Left lobe of liver (tissue), 2 donors: ENCODE measurements at regions not wholly inside any gene's neighbourhood (a gene's known extent, or its start where the extent isn't known, plus 50 kb on each side); places are given as distances from the start of the nearest gene placed in this dataset.

Experiments used
- ATAC-seq: fragments of 200-7000 bp; cut with Tn5 transposase; one replicate; pipeline ENCODE4 v1.9.1; 2020; ENCODE audit warnings: mild to moderate bottlenecking, moderate library complexity
- DNase-seq: peaks from one replicate; pipeline ENCODE4 v3.0.0-alpha.2; 2020; ENCODE audit warnings: low spot score
- donor health status: DM: no; HTN: no; CAD: no; lungs with moderate emphysema.
- donor health status: DM: no; HTN: yes; CAD: no.

DNA sequence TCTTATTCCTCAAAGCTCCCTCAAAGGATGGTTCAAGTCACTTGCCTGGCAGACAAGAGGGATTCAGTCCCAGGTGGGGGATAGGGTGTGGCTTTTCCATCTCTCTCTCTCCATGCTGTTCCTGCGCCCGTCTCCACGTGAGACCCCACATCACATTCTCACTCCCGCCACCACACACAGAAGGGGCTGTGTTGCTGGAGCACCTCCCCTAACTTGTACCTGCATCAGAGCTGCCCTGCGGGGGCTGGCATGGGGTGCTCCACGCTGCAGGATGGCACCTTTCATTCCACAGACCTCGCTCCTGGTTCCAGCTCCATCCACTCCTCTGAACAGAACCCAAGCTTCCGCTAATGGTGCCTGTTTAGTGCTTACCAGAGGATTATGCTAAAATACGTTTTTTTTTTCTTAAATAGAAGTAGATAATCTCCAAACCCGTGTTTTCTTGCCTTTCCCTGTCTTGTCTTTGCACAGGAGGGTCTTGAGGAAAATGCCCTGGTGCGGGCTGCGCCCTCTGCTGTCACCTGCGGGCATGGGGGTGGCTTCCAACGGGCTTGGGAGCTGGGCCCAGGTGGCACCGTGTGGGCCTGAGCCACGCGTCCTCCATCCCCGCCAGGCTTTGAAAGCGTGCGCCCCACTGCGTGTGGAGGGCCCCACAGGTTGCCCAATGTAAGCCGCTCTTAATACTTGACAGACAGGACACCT, 985.6 kb downstream of the BRD1 start:
- ATAC-seq (no peak), DNase-seq (no peak)

DNA sequence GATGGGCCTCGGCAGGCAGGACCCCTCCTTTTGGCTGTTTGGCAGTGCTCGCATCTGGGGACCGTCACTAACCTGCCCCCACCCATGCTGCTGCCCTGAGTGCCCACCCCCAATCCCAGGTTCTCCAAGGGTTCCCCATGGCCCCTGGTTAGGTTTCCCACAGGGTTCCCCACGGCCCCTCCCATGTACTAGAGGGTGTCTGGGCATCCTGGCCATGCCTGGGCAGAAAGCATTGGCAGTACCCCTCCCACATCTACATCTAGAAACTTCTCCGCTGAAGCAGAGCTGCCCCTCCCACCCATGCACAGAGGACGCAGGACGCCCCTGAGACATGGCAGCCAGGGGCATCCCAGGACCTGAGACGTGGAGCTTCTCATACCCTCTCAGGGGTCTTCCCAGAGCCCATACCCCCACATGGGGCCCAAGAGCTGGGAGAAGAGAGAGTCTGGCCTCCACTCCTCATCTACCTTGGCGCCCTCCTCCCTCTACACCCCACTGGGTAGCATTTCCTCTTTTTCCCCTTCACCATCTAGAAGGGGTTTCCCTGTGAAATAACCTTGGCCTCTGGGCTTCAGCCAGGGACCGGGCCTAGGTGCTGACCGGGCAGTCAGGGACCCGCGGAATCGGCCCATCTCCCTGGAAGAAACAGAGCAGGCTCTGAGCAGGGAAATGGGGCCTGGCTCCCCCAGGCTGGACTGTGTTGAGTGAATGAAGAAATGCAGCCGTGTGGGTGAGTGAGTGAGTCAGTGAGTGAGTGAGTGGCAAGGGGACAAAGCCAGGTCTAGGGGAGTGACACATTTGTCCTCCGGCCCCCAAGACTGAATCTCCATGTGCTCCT, 987.3 kb downstream of the BRD1 start:
- DNase-seq (no peak), ATAC-seq (no peak)

DNA sequence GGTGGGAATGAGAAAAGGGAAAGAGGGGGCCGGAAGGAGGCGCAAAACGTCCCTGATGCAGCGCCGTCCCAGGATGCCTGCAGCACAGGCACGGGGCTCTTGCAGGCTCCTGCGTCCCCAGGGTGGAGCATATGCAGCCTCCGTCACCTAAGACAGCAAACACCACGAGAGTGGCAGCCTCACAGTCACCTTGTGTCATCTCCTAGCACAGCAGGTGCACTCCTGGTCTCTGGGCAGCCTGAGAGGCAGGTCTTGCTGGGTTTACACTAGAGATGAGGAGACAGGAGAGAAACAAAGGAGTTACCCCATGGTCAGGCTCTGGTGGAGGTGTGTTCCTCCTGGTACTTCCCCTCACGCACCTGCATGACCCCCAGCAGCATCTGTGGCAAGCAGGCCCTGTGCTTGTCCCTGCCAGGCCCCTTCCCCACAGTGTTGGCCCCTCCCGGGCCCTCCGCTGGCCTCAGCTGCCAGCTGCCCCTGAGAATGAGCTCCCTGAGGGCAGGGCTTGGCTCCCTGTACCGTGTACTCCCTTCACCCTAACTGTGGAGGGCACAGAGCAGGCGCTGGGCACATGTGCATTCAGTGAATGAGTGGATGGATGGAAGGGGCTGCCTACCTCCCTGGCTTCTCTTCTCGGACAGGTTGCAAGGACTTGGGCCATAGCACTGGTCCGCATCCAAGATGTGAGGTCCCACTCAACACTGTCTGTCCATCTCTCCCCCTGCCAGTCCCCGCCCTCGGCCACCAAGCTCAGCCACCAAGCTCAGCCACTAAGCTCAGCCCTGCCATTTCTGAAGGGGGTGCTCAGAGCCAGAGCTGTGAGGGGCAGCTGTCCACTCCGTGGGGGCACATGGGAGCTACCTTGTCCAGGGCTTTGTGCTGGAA, 988.6 kb downstream of the BRD1 start:
- no peak for DNase-seq

DNA sequence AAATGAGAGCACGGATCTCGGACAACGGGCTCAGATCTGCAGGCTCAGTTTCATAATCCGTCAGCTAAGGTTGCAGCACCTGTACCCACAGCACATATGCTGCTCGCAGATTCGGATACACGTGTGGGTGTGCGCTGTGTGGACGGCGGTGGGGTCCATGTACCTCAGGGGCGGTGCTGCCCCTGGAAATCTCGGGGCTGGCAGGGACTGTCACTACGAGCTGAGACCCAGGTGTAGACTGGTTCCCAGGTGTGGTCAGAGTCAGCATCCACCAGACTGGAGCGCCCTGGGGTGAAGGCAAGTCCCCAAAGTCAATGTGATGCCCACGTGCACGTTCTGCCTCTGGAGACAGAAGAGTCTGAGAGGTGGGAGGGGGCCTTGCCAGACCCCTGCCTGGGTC, 989.3 kb downstream of the BRD1 start:
- ATAC-seq (no peak), DNase-seq (no peak)

More for the DNA sequence above, 988.6 kb downstream of the BRD1 start:
- ATAC-seq, result no peak

DNA sequence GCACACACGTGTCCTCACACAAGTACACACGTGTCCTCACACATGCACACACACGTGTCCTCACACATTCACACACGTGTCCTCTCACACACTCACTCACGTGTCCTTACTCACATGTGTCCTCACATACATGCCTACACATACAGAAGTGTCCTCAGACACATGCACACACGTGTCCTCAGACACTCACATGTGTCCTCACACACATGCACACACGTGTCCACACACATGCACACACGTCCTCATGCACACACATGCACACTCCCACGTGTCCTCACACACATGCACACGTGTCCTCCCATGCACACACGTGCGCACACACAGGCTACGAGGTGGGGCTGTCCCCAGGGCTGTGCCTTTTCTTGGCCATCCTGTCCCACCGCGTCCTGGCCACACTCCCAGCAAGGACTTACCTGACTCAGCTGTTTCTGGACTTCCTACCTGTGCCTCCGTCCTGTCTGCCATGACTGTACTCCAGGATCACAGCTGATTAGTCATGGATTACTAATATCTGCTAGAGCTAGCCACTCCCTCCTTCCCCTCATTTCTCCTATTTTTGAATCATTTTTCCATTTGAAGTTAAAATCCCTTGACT, 990.2 kb downstream of the BRD1 start:
- ATAC-seq, result no peak
- DNase-seq, result no peak

GRCh38 chr22:48836673-48837340, 990.9 kb downstream of the BRD1 start:
- no peak for ATAC-seq

GRCh38 chr22:48835857-48836672, 991.6 kb downstream of the BRD1 start:
- DNase-seq (no peak), ATAC-seq (no peak)

More at GRCh38 chr22:48836673-48837340, 990.9 kb downstream of the BRD1 start:
- DNase-seq, result no peak

GRCh38 chr22:48835364-48835763, 992.3 kb downstream of the BRD1 start:
- DNase-seq (no peak), ATAC-seq (no peak)

DNA sequence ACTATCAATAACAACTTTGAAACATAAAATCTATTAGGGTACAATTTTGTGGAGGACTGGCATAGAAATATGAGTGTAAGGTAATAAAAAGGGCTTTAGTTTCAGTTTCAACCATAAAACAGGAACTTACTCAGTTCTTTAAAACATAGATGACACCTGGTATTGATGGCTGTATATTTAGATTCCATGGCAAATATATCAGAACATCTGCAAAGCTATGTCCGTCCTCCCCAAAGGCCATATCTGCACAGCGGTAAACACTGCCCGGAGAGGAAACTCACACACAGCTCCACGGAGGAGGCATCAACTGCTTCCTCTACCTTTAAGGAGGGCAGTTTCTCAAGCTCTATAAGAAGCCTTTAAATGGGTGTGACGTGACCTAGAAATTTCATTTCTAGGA, 993.3 kb downstream of the BRD1 start:
- DNase-seq, result no peak
- ATAC-seq, result no peak

GRCh38 chr22:48832592-48832991, 995.1 kb downstream of the BRD1 start:
- DNase-seq (no peak), ATAC-seq (no peak)

- ATAC-seq (no peak), DNase-seq (no peak)
These were observed 997.8 kb downstream of the BRD1 start for GRCh38 chr22:48829908-48830307.

GRCh38 chr22:48828688-48829087, 999.0 kb downstream of the BRD1 start:
- ATAC-seq, result no peak
- DNase-seq, result no peak

- DNase-seq, result no peak
- ATAC-seq, result no peak
These were observed 999.6 kb downstream of the BRD1 start for GRCh38 chr22:48827904-48828555.

DNA sequence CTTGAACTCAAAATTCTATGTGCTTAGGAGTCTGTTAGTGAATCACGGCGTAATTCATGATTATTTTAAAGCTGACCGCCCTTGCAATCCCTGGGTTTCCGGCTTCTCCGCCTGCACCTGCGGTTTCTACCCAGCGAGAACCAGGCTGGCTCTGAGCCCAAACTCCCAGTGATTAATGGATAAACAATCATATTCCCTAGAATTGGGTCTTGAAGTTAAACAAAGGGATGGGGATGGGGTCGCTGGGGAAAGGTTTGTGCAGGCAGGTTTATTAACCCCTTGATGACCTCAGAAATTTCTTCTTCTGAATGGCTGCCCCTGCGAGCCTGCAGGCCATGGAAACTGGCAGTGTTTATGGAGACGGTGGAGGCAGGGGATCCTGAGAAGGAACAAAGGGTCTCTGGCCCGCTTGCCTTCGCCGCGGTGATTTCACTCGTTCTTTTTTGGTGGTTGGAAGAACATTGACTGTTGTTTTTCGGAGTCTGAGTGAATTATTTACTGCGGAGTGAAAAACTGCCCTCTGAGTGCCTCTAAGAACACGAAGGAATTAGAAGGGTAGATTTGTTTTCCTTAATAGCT, 1000.3 kb downstream of the BRD1 start:
- no peak for DNase-seq
- no peak for ATAC-seq

GRCh38 chr22:48826546-48826945, 1001.1 kb downstream of the BRD1 start:
- DNase-seq (no peak), ATAC-seq (no peak)

GRCh38 chr22:48825802-48826520, 1001.7 kb downstream of the BRD1 start:
- ATAC-seq (no peak), DNase-seq (no peak)

GRCh38 chr22:48824712-48825651, 1002.7 kb downstream of the BRD1 start:
- DNase-seq (no peak), ATAC-seq (no peak)
